OCI-LY1 (cell line): ENCODE measurements at regions not wholly inside any gene's neighbourhood (a gene's known extent, or its start where the extent isn't known, plus 50 kb on each side); places are given as distances from the start of the nearest gene placed in this dataset.

Experiments used
- H2AFZ ChIP-seq: fragments of 200-600 bp; sonication (generic), shearing (Covaris generic); 2 replicates; pipeline ENCODE4 v1.6.0; 2014; ENCODE audit warnings: antibody characterized with exemption, mild to moderate bottlenecking, low read length
- H3F3A ChIP-seq: fragments of 200-600 bp; sonication (generic), shearing (Covaris generic); 2 replicates; pipeline ENCODE4 v1.6.0; 2014; ENCODE audit warnings: mild to moderate bottlenecking, antibody characterized with exemption, low read length, moderate library complexity; ENCODE audit not compliant: insufficient read depth
- H3K27ac ChIP-seq: fragments of 200-600 bp; sonication (generic); 2 replicates; pipeline ENCODE4 v1.5.1; 2014; ENCODE audit warnings: low read length, mixed run types, mild to moderate bottlenecking, low read depth; ENCODE audit not compliant: poor library complexity, severe bottlenecking
- H3K27me3 ChIP-seq: fragments of 200-600 bp; sonication (generic); 2 replicates; pipeline ENCODE4 v1.6.0; 2014; ENCODE audit warnings: antibody characterized with exemption, mild to moderate bottlenecking, low read length, moderate library complexity; ENCODE audit not compliant: insufficient read depth
- H3K36me3 ChIP-seq: fragments of 200-600 bp; sonication (generic); 2 replicates; pipeline ENCODE4 v1.6.1; 2014; ENCODE audit warnings: mild to moderate bottlenecking, antibody characterized with exemption, low read length, moderate library complexity, mixed read lengths; ENCODE audit not compliant: insufficient read depth
- H3K4me1 ChIP-seq: fragments of 200-600 bp; sonication (generic); 2 replicates; pipeline ENCODE4 v1.5.1; 2014; ENCODE audit warnings: mild to moderate bottlenecking, low read length, moderate library complexity; ENCODE audit not compliant: insufficient read depth, severe bottlenecking
- H3K4me2 ChIP-seq: fragments of 200-600 bp; sonication (generic), shearing (Covaris generic); 2 replicates; pipeline ENCODE4 v1.6.1; 2014; ENCODE audit warnings: low read length
- H3K4me3 ChIP-seq: fragments of 200-600 bp; sonication (generic); 2 replicates; pipeline ENCODE4 v1.5.1; 2014; ENCODE audit warnings: low read length, low read depth, mild to moderate bottlenecking, mixed read lengths; ENCODE audit not compliant: poor library complexity, severe bottlenecking
- H3K79me2 ChIP-seq: fragments of 200-600 bp; shearing (Covaris generic); 2 replicates; pipeline ENCODE4 v1.6.1; 2016; ENCODE audit warnings: mixed run types, low read length, mixed read lengths; ENCODE audit not compliant: insufficient read depth
- H3K9ac ChIP-seq: fragments of 200-600 bp; sonication (generic), shearing (Covaris generic); 2 replicates; pipeline ENCODE4 v1.6.1; 2014; ENCODE audit warnings: mild to moderate bottlenecking, low read length, mixed read lengths
- H3K9me2 ChIP-seq: fragments of 200-600 bp; sonication (generic), shearing (Covaris generic); 2 replicates; pipeline ENCODE4 v1.6.1; 2014; ENCODE audit warnings: low read depth, mild to moderate bottlenecking, low read length, mixed read lengths
- H3K9me3 ChIP-seq: fragments of 200-600 bp; shearing (Covaris generic); 2 replicates; pipeline ENCODE4 v1.6.1; 2014; ENCODE audit warnings: low read length, mixed read lengths
- H4K20me1 ChIP-seq: fragments of 200-600 bp; sonication (generic), shearing (Covaris generic); 2 replicates; pipeline ENCODE4 v1.6.0; 2016; ENCODE audit warnings: mild to moderate bottlenecking, low read length; ENCODE audit not compliant: insufficient read depth
- EZH2 ChIP-seq: fragments of 200-600 bp; sonication (generic), shearing (Covaris generic); IDR thresholded peaks from 2 replicates; pipeline ENCODE4 v1.8.0; 2017; ENCODE audit warnings: borderline replicate concordance, mixed run types, mild to moderate bottlenecking, antibody characterized with exemption, low read length, moderate library complexity, mixed read lengths
- TF ChIP-seq, protein P1 (sequence below): fragments of 200-600 bp; sonication (generic), shearing (Covaris generic); IDR thresholded peaks from 2 replicates; pipeline ENCODE4 v1.5.1; 2017; ENCODE audit warnings: mild to moderate bottlenecking, antibody characterized with exemption, low read length, moderate library complexity, mixed read lengths

DNA sequence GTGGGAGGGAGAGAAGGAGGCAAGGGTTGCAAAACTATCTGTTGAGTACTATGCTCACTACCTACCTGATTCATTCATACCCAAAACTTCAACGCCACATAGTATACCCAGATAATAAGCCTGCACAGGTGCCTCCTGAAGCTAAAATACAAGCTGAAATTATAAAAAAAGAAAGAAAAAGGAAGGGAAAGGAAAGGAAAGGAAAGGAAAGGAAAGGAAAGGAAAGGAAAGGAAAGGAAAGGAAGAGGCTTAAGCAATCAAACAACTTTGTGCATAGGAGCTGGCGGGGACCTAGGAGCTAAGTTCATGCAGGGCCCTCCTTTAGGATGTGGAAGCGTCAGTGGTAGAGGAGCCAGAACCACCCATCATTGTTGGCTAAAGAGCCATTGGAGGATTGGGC is 108.9 kb upstream of the SYNDIG1 start:
- Histone ChIP-seq H3K9me2 (no peaks in the 10 kb centered on the region), H3K27ac (no peak overlapping the region), H2AFZ (no peak overlapping the region), H3K36me3 (no peaks in the 10 kb centered on the region), H3K9me3 (no peaks in the 10 kb centered on the region), H4K20me1 (no peaks in the 10 kb centered on the region), H3F3A (no peaks in the 10 kb centered on the region), H3K27me3 (no peaks in the 10 kb centered on the region), H3K79me2 (no peaks in the 10 kb centered on the region), H3K9ac (no peak overlapping the region), H3K4me1 (no peaks in the 10 kb centered on the region), H3K4me3 (no peak overlapping the region), H3K4me2 (no peak overlapping the region)
- TF ChIP-seq EZH2 = no peak
- TF ChIP-seq, protein P1, sequence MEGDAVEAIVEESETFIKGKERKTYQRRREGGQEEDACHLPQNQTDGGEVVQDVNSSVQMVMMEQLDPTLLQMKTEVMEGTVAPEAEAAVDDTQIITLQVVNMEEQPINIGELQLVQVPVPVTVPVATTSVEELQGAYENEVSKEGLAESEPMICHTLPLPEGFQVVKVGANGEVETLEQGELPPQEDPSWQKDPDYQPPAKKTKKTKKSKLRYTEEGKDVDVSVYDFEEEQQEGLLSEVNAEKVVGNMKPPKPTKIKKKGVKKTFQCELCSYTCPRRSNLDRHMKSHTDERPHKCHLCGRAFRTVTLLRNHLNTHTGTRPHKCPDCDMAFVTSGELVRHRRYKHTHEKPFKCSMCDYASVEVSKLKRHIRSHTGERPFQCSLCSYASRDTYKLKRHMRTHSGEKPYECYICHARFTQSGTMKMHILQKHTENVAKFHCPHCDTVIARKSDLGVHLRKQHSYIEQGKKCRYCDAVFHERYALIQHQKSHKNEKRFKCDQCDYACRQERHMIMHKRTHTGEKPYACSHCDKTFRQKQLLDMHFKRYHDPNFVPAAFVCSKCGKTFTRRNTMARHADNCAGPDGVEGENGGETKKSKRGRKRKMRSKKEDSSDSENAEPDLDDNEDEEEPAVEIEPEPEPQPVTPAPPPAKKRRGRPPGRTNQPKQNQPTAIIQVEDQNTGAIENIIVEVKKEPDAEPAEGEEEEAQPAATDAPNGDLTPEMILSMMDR = no peak

DNA sequence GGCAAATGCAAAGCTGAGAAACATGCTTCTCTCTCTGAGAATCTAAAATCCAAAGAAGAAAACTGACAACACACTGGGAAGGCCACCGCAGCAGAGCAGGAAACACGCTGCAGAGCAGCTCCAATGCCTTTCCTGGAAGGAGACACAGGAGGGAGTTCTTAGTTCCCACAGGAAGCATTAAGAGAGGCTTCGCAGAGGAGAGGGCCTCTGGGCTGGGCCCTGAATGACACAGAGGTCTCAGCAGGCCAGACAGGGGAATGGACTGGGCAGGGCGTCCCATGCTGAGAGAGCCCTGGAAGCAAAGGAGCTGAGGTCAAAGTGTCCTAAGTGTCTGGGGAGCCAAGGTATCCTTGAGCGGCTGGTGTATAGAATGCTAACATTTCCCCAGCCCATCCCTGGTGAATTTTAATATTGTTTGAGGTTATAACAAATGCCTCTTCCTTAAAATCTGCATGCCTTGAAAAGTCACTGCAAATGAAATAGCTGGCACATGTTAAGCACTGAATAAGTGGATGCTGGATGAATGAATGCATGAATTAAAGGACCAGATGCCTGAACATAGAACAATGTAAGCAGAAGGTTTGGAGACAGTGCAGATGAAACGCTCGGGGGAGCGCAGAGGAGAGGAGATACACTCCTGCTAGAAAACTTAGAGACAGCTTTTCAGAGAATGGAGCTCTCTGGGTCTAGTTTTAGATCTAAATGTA is 110.0 kb upstream of the SYNDIG1 start:
- no peaks in the 10 kb centered on the region for H3K9me3 ChIP-seq
- no peak overlapping the region for H3K9ac ChIP-seq
- H3K36me3 ChIP-seq = no peaks in the 10 kb centered on the region
- no peak overlapping the region for H3K4me3 ChIP-seq
- no peaks in the 10 kb centered on the region for H4K20me1 ChIP-seq
- H3K27me3 ChIP-seq = no peaks in the 10 kb centered on the region
- H3F3A ChIP-seq = no peaks in the 10 kb centered on the region
- no peaks in the 10 kb centered on the region for H3K9me2 ChIP-seq
- no peak overlapping the region for H3K27ac ChIP-seq
- TF ChIP-seq, protein P1 = no peak
- no peak for TF ChIP-seq EZH2
- H3K4me1 ChIP-seq = no peaks in the 10 kb centered on the region
- H3K4me2 ChIP-seq = no peak overlapping the region
- no peaks in the 10 kb centered on the region for H3K79me2 ChIP-seq
- no peak overlapping the region for H2AFZ ChIP-seq

GRCh38 chr20:24357931-24358330 is 111.5 kb upstream of the SYNDIG1 start:
- H3K9ac ChIP-seq = no peak overlapping the region
- no peaks in the 10 kb centered on the region for H3K79me2 ChIP-seq
- no peak overlapping the region for H3K27ac ChIP-seq
- no peak overlapping the region for H3K4me3 ChIP-seq
- no peaks in the 10 kb centered on the region for H3F3A ChIP-seq
- TF ChIP-seq, protein P1 = no peak
- no peak for TF ChIP-seq EZH2
- H4K20me1 ChIP-seq = no peaks in the 10 kb centered on the region
- no peak overlapping the region for H3K4me2 ChIP-seq
- no peaks in the 10 kb centered on the region for H3K4me1 ChIP-seq
- H2AFZ ChIP-seq = no peak overlapping the region
- H3K9me3 ChIP-seq = no peaks in the 10 kb centered on the region
- H3K27me3 ChIP-seq = no peaks in the 10 kb centered on the region
- no peaks in the 10 kb centered on the region for H3K36me3 ChIP-seq
- H3K9me2 ChIP-seq = no peaks in the 10 kb centered on the region
